ENCODE measurements at regions not wholly inside any gene's neighbourhood (a gene's known extent, or its start where the extent isn't known, plus 50 kb on each side); places are given as distances from the start of the nearest gene placed in this dataset.

DNA sequence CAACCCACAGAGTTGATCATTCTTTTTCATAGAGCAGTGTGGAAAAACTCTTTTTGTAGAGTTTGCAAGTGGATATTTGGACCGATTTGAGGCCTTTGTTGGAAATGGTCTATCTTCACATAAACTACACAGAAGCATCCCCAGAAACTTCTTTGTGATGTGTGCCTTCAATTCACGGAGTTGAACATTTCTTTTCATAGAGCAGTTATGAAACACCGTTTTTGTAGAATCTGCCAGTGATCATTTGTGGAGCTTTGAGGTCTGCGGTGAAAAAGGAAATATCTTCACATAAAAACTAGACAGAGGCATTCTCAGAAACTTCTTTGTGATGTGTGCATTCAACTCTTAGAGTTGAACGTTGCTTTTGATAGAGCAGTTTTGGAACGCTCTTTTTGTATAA, 618.4 kb upstream of the ZNF337 start:
- TF ChIP-seq POLR2A (IDR thresholded peaks at IDR 0.05; ENCODE audit: low read depth, low read length): no peak
- no peak for TF ChIP-seq POLR2AphosphoS5 (IDR thresholded peaks at IDR 0.05; ENCODE audit: insufficient read depth, low read depth, low read length)
- no peak for TF ChIP-seq CTCF (IDR thresholded peaks at IDR 0.05; ENCODE audit: extremely low read depth in 1 of 2, insufficient read depth in 1 of 2, low read depth in 1 of 2, low read length in 2 of 2)
- no peak for TF ChIP-seq EZH2 (IDR thresholded peaks at IDR 0.05; ENCODE audit: borderline replicate concordance, low read depth, low read length, severe bottlenecking)
- TF ChIP-seq MAX (IDR thresholded peaks at IDR 0.05; ENCODE audit: insufficient read depth, insufficient read length): no peak
- TF ChIP-seq MYC (IDR thresholded peaks at IDR 0.05; ENCODE audit: low read depth, low read length): no peak
- no peak for TF ChIP-seq JUN (IDR thresholded peaks at IDR 0.05; ENCODE audit: borderline replicate concordance, insufficient read depth, insufficient read length, low read depth)
- TF ChIP-seq FOS (IDR thresholded peaks at IDR 0.05; ENCODE audit: borderline replicate concordance, insufficient read depth, low read length): no peak
